ENCODE measurements at regions not wholly inside any gene's neighbourhood (a gene's known extent, or its start where the extent isn't known, plus 50 kb on each side); places are given as distances from the start of the nearest gene placed in this dataset.
A peak's percentile ranks its signal among the peaks of the same experiment; 100 is the strongest.

- no peak for DNase-seq
These were observed 55.6 kb downstream of the PBDC1 start for GRCh38 chrX:76228499-76228898.

DNA sequence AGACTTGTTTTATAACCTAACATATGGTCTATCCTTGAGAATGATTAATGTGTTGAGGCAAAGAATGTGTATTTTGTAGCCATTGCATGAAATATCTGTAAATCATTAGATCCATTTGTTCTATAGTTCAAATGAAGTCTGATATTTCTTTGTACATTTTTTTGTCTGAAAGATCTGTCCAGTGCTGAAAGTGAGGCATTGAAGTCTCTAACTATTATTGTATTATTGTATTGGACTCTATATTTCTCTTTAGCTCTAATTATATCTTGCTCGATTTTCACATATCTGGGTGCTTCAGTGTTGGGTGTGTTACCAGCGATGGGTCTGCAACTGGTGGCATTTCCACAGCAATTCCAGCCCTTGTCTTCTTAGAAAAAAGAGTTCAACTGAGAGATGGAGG, 76.0 kb downstream of the PBDC1 start:
- no peak for DNase-seq

DNA sequence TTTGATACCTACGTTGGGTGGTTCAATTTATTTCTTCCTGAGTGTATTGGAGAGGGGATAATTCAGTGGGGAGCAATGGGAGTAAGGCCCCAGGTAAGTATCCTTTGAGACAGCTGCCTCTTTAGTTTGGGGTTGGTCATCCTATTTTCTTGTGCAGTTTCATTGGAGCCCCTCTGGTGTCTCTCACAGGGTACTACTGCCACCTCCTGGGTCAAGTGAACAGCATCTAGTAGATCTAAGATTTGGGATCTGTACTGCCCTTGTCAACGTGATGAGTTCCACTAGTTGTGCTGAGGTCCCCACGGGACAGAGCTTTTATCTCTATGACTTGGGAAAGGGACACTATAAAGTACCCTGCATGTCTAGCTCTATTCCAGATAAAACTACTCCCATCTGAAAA, 80.6 kb downstream of the PBDC1 start:
- peak; percentile 71 for DNase-seq

- DNase-seq, result peak; percentile 93
These were observed 106.1 kb downstream of the PBDC1 start for GRCh38 chrX:76279007-76279406.

Measured in NCI-H82 (cell line).